ENCODE measurements at regions not wholly inside any gene's neighbourhood (a gene's known extent, or its start where the extent isn't known, plus 50 kb on each side); places are given as distances from the start of the nearest gene placed in this dataset.

DNA sequence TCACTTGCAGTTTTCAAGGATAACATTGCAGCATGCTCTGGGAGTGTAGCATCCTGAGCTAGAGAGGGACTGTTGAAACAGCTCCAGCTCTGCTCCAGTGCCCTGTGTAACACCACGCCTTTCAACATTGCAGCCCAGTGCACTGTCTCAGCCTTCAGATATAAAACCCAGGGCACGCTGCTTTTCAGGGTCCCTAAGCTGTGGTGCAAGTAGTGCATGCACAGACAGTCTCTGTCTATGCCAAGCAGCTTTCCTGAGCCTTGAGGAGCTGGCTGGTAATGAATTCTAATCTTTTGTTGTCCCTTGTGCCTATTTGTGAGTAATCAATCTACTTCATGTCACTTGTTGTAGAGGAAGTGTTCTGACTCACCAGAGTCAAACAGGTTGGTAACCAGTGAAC lies 897.0 kb downstream of the ARAP2 start:
- Histone ChIP-seq H3K9ac (ENCODE audit: insufficient read depth, low read length, poor library complexity, severe bottlenecking) (no peak overlapping the region), H3K4me3 (replicated peaks in 1 of 3; ENCODE audit: low read depth in 2 of 3, low read length in 3 of 3) (no peak overlapping the region), H3K79me2 (ENCODE audit: insufficient read depth, low read length) (no peaks in the 10 kb centered on the region), H3K4me2 (replicated peaks; ENCODE audit: extremely low read depth, low read length, poor library complexity, severe bottlenecking) (no peak overlapping the region), H3K27me3 (ENCODE audit: control insufficient read depth in 2 of 2, insufficient read depth in 2 of 2, low read length in 2 of 2) (no peaks in the 10 kb centered on the region), H3K9me3 (replicated peaks in 1 of 2; ENCODE audit: control insufficient read depth in 1 of 2, insufficient read depth in 1 of 2, low read length in 2 of 2) (peaks cover 11 to 12% of the 10 kb centered on the region in 2 donors), H2AFZ (ENCODE audit: insufficient read depth, low read depth, low read length, poor library complexity, severe bottlenecking) (no peak overlapping the region), H4K20me1 (ENCODE audit: insufficient read depth, low read length) (no peaks in the 10 kb centered on the region), H3K36me3 (replicated peaks in 1 of 2; ENCODE audit: control insufficient read depth in 1 of 2, insufficient read depth in 2 of 2, low read length in 2 of 2) (no peaks in the 10 kb centered on the region), H3K4me1 (ENCODE audit: control insufficient read depth in 1 of 2, insufficient read depth in 2 of 2, low read length in 2 of 2) (no peaks in the 10 kb centered on the region), H3K27ac (ENCODE audit: low read depth in 1 of 2, low read length in 2 of 2) (no peak overlapping the region)
- Mint-ChIP-seq H3K9me3 (peaks cover 4 to 17% (median 12%) of the 10 kb centered on the region in 7 donors), H3K27ac (no peak overlapping the region), H3K36me3 (no peaks in the 10 kb centered on the region), H3K4me3 (no peak overlapping the region), H3K27me3 (ENCODE audit: low read depth in 3 of 3) (peaks cover 0 to 2% (median 0%) of the 10 kb centered on the region in 3 donors), H3K4me1 (no peaks in the 10 kb centered on the region)
- TF ChIP-seq, protein P1, sequence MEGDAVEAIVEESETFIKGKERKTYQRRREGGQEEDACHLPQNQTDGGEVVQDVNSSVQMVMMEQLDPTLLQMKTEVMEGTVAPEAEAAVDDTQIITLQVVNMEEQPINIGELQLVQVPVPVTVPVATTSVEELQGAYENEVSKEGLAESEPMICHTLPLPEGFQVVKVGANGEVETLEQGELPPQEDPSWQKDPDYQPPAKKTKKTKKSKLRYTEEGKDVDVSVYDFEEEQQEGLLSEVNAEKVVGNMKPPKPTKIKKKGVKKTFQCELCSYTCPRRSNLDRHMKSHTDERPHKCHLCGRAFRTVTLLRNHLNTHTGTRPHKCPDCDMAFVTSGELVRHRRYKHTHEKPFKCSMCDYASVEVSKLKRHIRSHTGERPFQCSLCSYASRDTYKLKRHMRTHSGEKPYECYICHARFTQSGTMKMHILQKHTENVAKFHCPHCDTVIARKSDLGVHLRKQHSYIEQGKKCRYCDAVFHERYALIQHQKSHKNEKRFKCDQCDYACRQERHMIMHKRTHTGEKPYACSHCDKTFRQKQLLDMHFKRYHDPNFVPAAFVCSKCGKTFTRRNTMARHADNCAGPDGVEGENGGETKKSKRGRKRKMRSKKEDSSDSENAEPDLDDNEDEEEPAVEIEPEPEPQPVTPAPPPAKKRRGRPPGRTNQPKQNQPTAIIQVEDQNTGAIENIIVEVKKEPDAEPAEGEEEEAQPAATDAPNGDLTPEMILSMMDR (IDR thresholded peaks at IDR 0.05), result no peak
- intact Hi-C loops (cut with micrococcal nuclease), result no loop called here
- WGBS (ENCODE audit: insufficient coverage), result 85% methylated on average over 2 of the region's 2 CpGs
- no peak for DNase-seq

DNA sequence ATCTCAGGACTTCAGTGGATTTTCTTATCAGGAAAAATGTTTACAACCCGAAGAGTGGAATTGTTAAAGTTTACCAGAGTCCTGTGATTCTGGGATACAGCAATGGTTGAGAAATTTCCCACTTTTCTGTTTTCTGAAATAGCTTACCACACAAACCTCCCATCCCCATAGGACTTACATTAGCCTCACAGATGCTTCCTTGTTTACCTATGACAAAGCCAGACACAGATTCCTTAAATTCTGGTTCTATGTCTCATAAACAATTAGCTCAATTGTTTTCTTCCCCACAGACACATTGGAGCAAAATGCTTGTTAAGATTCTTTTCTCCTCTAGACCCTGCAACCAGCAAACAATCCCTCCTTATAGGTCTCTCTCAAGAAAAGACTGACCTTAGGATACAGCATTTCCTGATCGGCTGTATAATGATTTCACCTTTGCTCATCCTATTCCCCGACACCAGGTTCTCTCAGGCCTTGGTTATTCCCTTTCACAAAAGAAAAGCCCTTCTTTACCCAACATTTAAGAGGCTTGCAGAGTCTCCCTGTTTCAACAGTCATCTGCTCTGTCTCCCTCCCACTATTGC lies 886.2 kb downstream of the ARAP2 start:
- H3K27ac Mint-ChIP-seq, result no peak overlapping the region
- H3K36me3 Mint-ChIP-seq, result no peaks in the 10 kb centered on the region
- no peaks in the 10 kb centered on the region for H3K27me3 ChIP-seq (ENCODE audit: control insufficient read depth in 2 of 2, insufficient read depth in 2 of 2, low read length in 2 of 2)
- H3K4me1 Mint-ChIP-seq, result no peaks in the 10 kb centered on the region
- H2AFZ ChIP-seq (ENCODE audit: insufficient read depth, low read depth, low read length, poor library complexity, severe bottlenecking), result no peak overlapping the region
- H3K4me3 Mint-ChIP-seq, result no peak overlapping the region
- TF ChIP-seq, protein P1 (IDR thresholded peaks at IDR 0.05), result no peak
- peaks cover 0 to 4% (median 0%) of the 10 kb centered on the region in 3 donors for H3K27me3 Mint-ChIP-seq (ENCODE audit: low read depth in 3 of 3)
- no peak for DNase-seq
- no peak overlapping the region for H3K4me2 ChIP-seq (replicated peaks; ENCODE audit: extremely low read depth, low read length, poor library complexity, severe bottlenecking)
- H3K9me3 ChIP-seq (replicated peaks in 1 of 2; ENCODE audit: control insufficient read depth in 1 of 2, insufficient read depth in 1 of 2, low read length in 2 of 2), result no peaks in the 10 kb centered on the region
- H3K79me2 ChIP-seq (ENCODE audit: insufficient read depth, low read length), result no peaks in the 10 kb centered on the region
- WGBS (ENCODE audit: insufficient coverage), result 100% methylated on average over 2 of the region's 3 CpGs
- no peaks in the 10 kb centered on the region for H3K4me1 ChIP-seq (ENCODE audit: control insufficient read depth in 1 of 2, insufficient read depth in 2 of 2, low read length in 2 of 2)
- no peaks in the 10 kb centered on the region for H3K36me3 ChIP-seq (replicated peaks in 1 of 2; ENCODE audit: control insufficient read depth in 1 of 2, insufficient read depth in 2 of 2, low read length in 2 of 2)
- no peak overlapping the region for H3K27ac ChIP-seq (ENCODE audit: low read depth in 1 of 2, low read length in 2 of 2)
- no peaks in the 10 kb centered on the region for H4K20me1 ChIP-seq (ENCODE audit: insufficient read depth, low read length)
- H3K9ac ChIP-seq (ENCODE audit: insufficient read depth, low read length, poor library complexity, severe bottlenecking), result no peak overlapping the region
- peaks cover 0 to 5% (median 3%) of the 10 kb centered on the region in 7 donors for H3K9me3 Mint-ChIP-seq
- intact Hi-C loops (cut with micrococcal nuclease), result no loop called here
- no peak overlapping the region for H3K4me3 ChIP-seq (replicated peaks in 1 of 3; ENCODE audit: low read depth in 2 of 3, low read length in 3 of 3)
